ENCODE measurements at regions not wholly inside any gene's neighbourhood (a gene's known extent, or its start where the extent isn't known, plus 50 kb on each side); places are given as distances from the start of the nearest gene placed in this dataset.

GRCh38 chr11:110023711-110024110, 69.5 kb upstream of the ZC3H12C start (continued):
- TF ChIP-seq JARID2 (CRISPR knock-in tag; IDR thresholded peaks at IDR 0.05; ENCODE audit: insufficient replicate concordance) = no peak

GRCh38 chr11:110026858-110027626, 66.2 kb upstream of the ZC3H12C start:
- ChIA-PET CTCF (ENCODE audit: low intra/inter-chr PET ratio, low total read pairs) (no interaction called here), POLR2A (no interaction called here)
- Histone ChIP-seq H4K20me1 (ENCODE audit: insufficient read depth, low read length) (no peaks in the 10 kb centered on the region), H3K79me2 (ENCODE audit: insufficient read depth, low read length) (no peaks in the 10 kb centered on the region), H3K4me2 (ENCODE audit: low read depth, low read length) (no peak overlapping the region), H2AFZ (ENCODE audit: low read length) (no peak overlapping the region), H3K27me3 (ENCODE audit: control insufficient read depth in 1 of 2, insufficient read depth in 2 of 2, low read length in 2 of 2) (no peaks in the 10 kb centered on the region; a peak in 1 of 5 replicates), H3K27ac (ENCODE audit: extremely low read length, insufficient read depth, low read length) (no peak overlapping the region), H3K9ac (ENCODE audit: insufficient read depth, low read depth, low read length) (no peak overlapping the region), H3K36me3 (replicated peaks in 1 of 2; ENCODE audit: control insufficient read depth in 1 of 2, insufficient read depth in 2 of 2, low read length in 2 of 2) (no peaks in the 10 kb centered on the region), H3K4me1 (ENCODE audit: insufficient read depth, low read length) (peaks cover 8% of the 10 kb centered on the region; the same call in 1 of the 2 replicates), H3K4me3 (replicated peaks in 1 of 3; ENCODE audit: insufficient read depth in 1 of 3, low read depth in 2 of 3, low read length in 3 of 3) (no peak overlapping the region), H3K9me3 (ENCODE audit: low read length) (no peaks in the 10 kb centered on the region)
- FAIRE-seq = no peak
- ATAC-seq = no peak
- intact Hi-C loops (cut with micrococcal nuclease; ENCODE audit: unreplicated experiment) = loop anchor here (5.0 kb wide), 1 partner anchor 1030 kb away; no protein-coding TSS in a partner anchor
- no TSS peak for BruUV-seq (replicated peaks)
- DNase-seq (ENCODE audit: low spot score) = no peak
- 0% methylated on average over 2 of the region's 2 CpGs for WGBS (ENCODE audit: low lambda C conversion rate)
- in situ Hi-C loops (cut with HindIII; ENCODE audit: extremely low pct_ligation_motif_present, low pct_unique_long_range_greater_than_20kb) = no loop called here
- TF ChIP-seq YY1 (IDR thresholded peaks at IDR 0.05; ENCODE audit: insufficient read depth, insufficient replicate concordance, low read depth, low read length) = no peak
- TF ChIP-seq EED (CRISPR knock-in tag; IDR thresholded peaks at IDR 0.05) = no peak
- no peak for TF ChIP-seq REL (CRISPR knock-in tag; conservative IDR thresholded peaks at IDR 0.05)
- TF ChIP-seq ZSCAN12 (CRISPR knock-in tag; IDR thresholded peaks at IDR 0.05) = no peak
- no peak for TF ChIP-seq MTA1 (CRISPR knock-in tag; IDR thresholded peaks at IDR 0.05; ENCODE audit: borderline replicate concordance)
- TF ChIP-seq ZNF557 (CRISPR knock-in tag; IDR thresholded peaks at IDR 0.05) = no peak
- no peak for TF ChIP-seq ZNF563 (CRISPR knock-in tag; IDR thresholded peaks at IDR 0.05)
- TF ChIP-seq JUN (CRISPR knock-in tag; IDR thresholded peaks at IDR 0.05) = no peak
- no peak for TF ChIP-seq DZIP1 (CRISPR knock-in tag; IDR thresholded peaks at IDR 0.05)
- no peak for TF ChIP-seq SP4 (CRISPR knock-in tag; IDR thresholded peaks at IDR 0.05)
- TF ChIP-seq SP2 (CRISPR knock-in tag; IDR thresholded peaks at IDR 0.05) = no peak
- TF ChIP-seq USF2 (IDR thresholded peaks at IDR 0.05; ENCODE audit: low read depth, low read length) = no peak
- no peak for TF ChIP-seq USF2 (CRISPR knock-in tag; IDR thresholded peaks at IDR 0.05; ENCODE audit: borderline replicate concordance)
- no peak for TF ChIP-seq HNF4G (IDR thresholded peaks at IDR 0.05; ENCODE audit: borderline replicate concordance, low read depth, low read length)
- no peak for TF ChIP-seq HNF4G (CRISPR knock-in tag; IDR thresholded peaks at IDR 0.05; ENCODE audit: borderline replicate concordance, low read depth)
- no peak for TF ChIP-seq GRHL1 (CRISPR knock-in tag; conservative IDR thresholded peaks at IDR 0.05)

All from HepG2 (cell line).